ENCODE measurements at regions not wholly inside any gene's neighbourhood (a gene's known extent, or its start where the extent isn't known, plus 50 kb on each side); places are given as distances from the start of the nearest gene placed in this dataset.

GRCh38 chr4:94395562-94395961 lies 52.9 kb upstream of the HPGDS start:
- POLR2A ChIA-PET: no interaction called here
- H3K4me1 ChIP-seq (replicated peaks in 1 of 2; ENCODE audit: control insufficient read depth in 2 of 2, insufficient read depth in 2 of 2, low read length in 2 of 2): no peaks in the 10 kb centered on the region; a peak in 1 of 5 replicates
- no peak overlapping the region for H3K9ac ChIP-seq (ENCODE audit: insufficient read depth in 1 of 2, low read depth in 2 of 2, low read length in 2 of 2)
- TF ChIP-seq CEBPB (tag; IDR thresholded peaks at IDR 0.05) (no peak), NFATC3 (IDR thresholded peaks at IDR 0.05) (no peak), EZH2 (IDR thresholded peaks at IDR 0.05; ENCODE audit: borderline replicate concordance, low read depth, low read length) (no peak), PHF21A (IDR thresholded peaks at IDR 0.05; ENCODE audit: borderline replicate concordance, low read depth) (no peak), ZSCAN29 (IDR thresholded peaks at IDR 0.05) (no peak), MTA3 (IDR thresholded peaks at IDR 0.05; ENCODE audit: borderline replicate concordance) (no peak), HLTF (IDR thresholded peaks at IDR 0.05) (no peak), HEY1 (CRISPR knock-in tag; IDR thresholded peaks at IDR 0.05; ENCODE audit: borderline replicate concordance) (no peak), ZNF398 (CRISPR knock-in tag; IDR thresholded peaks at IDR 0.05) (no peak), PML (IDR thresholded peaks at IDR 0.05; ENCODE audit: low read length) (no peak), ILF3 (IDR thresholded peaks at IDR 0.05; ENCODE audit: borderline replicate concordance) (no peak), THRB (CRISPR knock-in tag; conservative IDR thresholded peaks at IDR 0.05) (no peak), ARNT (IDR thresholded peaks at IDR 0.05) (no peak), ZNF253 (CRISPR knock-in tag; conservative IDR thresholded peaks at IDR 0.05) (no peak)
- TF ChIP-seq, protein P1, sequence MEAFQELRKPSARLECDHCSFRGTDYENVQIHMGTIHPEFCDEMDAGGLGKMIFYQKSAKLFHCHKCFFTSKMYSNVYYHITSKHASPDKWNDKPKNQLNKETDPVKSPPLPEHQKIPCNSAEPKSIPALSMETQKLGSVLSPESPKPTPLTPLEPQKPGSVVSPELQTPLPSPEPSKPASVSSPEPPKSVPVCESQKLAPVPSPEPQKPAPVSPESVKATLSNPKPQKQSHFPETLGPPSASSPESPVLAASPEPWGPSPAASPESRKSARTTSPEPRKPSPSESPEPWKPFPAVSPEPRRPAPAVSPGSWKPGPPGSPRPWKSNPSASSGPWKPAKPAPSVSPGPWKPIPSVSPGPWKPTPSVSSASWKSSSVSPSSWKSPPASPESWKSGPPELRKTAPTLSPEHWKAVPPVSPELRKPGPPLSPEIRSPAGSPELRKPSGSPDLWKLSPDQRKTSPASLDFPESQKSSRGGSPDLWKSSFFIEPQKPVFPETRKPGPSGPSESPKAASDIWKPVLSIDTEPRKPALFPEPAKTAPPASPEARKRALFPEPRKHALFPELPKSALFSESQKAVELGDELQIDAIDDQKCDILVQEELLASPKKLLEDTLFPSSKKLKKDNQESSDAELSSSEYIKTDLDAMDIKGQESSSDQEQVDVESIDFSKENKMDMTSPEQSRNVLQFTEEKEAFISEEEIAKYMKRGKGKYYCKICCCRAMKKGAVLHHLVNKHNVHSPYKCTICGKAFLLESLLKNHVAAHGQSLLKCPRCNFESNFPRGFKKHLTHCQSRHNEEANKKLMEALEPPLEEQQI (IDR thresholded peaks at IDR 0.05): no peak
- H3K4me2 ChIP-seq (ENCODE audit: insufficient read depth, low read length): no peak overlapping the region
- WGBS (ENCODE audit: insufficient coverage, low coverage, missing lambda C conversion rate): 5% methylated on average over 1 of the region's 1 CpG
- no peaks in the 10 kb centered on the region for H3K9me1 ChIP-seq (ENCODE audit: control insufficient read depth, insufficient read depth, low read length)
- no peak overlapping the region for H3K4me3 ChIP-seq
- H3K27me3 ChIP-seq (ENCODE audit: control insufficient read depth in 2 of 2, insufficient read depth in 2 of 2, low read length in 2 of 2): no peaks in the 10 kb centered on the region
- H3K9me3 ChIP-seq (replicated peaks; ENCODE audit: control insufficient read depth, insufficient read depth, low read depth, low read length): no peaks in the 10 kb centered on the region
- H3K27ac ChIP-seq (ENCODE audit: extremely low read depth, low read depth, low read length): no peak overlapping the region
- H2AFZ ChIP-seq (ENCODE audit: low read depth, low read length): no peak overlapping the region
- CTCF ChIA-PET (ENCODE audit: low intra/inter-chr PET ratio): no interaction called here
- DNase-seq (ENCODE audit: extremely low read depth in 1 of 4, low spot score in 3 of 4): no peak
- no peak for FAIRE-seq
- BruUV-seq (replicated peaks): no TSS peak
- no peaks in the 10 kb centered on the region for H4K20me1 ChIP-seq (replicated peaks; ENCODE audit: control insufficient read depth, insufficient read depth, low read length)
- no peaks in the 10 kb centered on the region for H3K36me3 ChIP-seq (ENCODE audit: control insufficient read depth, insufficient read depth, low read length)
- ATAC-seq: no peak
- H3K79me2 ChIP-seq (ENCODE audit: control insufficient read depth, insufficient read depth, low read length): no peaks in the 10 kb centered on the region
- intact Hi-C loops (cut with micrococcal nuclease) (loop anchor here (10.0 kb wide), 1 partner anchor 601 kb away; no protein-coding TSS in a partner anchor), in situ Hi-C loops (cut with MboI) (no loop called here)

Measured in K562 (cell line).